Lower lobe of right lung (tissue), 2 donors: ENCODE measurements at regions not wholly inside any gene's neighbourhood (a gene's known extent, or its start where the extent isn't known, plus 50 kb on each side); places are given as distances from the start of the nearest gene placed in this dataset.

Source experiments
- ATAC-seq, 2 donors: fragments of 200-7000 bp; cut with Tn5 transposase; one replicate each; pipeline ENCODE4 v1.9.1; 2020 to 2022; ENCODE audit warnings: mild to moderate bottlenecking in 2 of 2, moderate library complexity in 2 of 2
- DNase-seq: peaks from one replicate; pipeline ENCODE4 v3.0.0-alpha.2; 2020
- H3K27ac ChIP-seq: fragments of 200-600 bp; one replicate; pipeline ENCODE4 v1.8.0; 2022
- H3K27me3 ChIP-seq: fragments of 200-600 bp; one replicate; pipeline ENCODE4 v1.8.0; 2022; ENCODE audit warnings: low read depth
- H3K36me3 ChIP-seq: fragments of 200-600 bp; one replicate; pipeline ENCODE4 v1.8.0; 2022; ENCODE audit warnings: mild to moderate bottlenecking
- H3K4me1 ChIP-seq: fragments of 200-600 bp; one replicate; pipeline ENCODE4 v1.8.0; 2022
- H3K4me3 ChIP-seq: fragments of 200-600 bp; one replicate; pipeline ENCODE4 v1.8.0; 2022; ENCODE audit warnings: mild to moderate bottlenecking
- H3K9me3 ChIP-seq: fragments of 200-600 bp; one replicate; pipeline ENCODE4 v1.8.0; 2022
- intact Hi-C: fragments of 100-400 bp; cut with DNase I; formaldehyde crosslinking; loops from one replicate; pipeline ENCODE4 v1.11.0; 2022
- TF ChIP-seq, protein P1 (sequence below): fragments of 200-600 bp; IDR thresholded peaks from one replicate; pipeline ENCODE4 v1.8.0; 2022; ENCODE audit warnings: antibody characterized with exemption, mild to moderate bottlenecking
- donor health status: DM: no; HTN: yes; CAD: no; lungs with severe emphysema.

DNA sequence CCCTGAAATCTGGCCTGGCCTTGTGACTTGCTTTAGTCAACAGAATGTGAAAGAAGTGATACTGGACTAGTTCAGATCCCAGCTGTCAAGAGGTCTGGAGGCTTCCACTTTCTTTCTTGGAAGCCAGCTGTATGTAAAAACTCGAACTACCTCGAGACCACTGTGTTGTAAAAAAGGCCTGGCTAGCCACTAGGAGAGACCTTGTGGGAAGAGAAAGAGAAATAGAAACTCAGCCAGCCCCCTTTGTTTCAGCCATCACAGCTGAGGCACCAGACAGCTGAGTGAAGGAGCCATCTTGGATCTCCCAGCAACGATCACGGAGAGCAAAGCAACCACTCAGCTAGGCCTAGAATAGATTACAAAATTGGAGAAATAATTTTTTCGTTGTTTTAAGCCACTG is 324.9 kb upstream of the TCF4 start:
- Histone ChIP-seq H3K4me3 (no peak overlapping the region), H3K36me3 (no peaks in the 10 kb centered on the region), H3K27ac (no peak overlapping the region), H3K27me3 (no peaks in the 10 kb centered on the region), H3K9me3 (no peaks in the 10 kb centered on the region), H3K4me1 (no peaks in the 10 kb centered on the region)
- DNase-seq, result no peak
- TF ChIP-seq, protein P1, sequence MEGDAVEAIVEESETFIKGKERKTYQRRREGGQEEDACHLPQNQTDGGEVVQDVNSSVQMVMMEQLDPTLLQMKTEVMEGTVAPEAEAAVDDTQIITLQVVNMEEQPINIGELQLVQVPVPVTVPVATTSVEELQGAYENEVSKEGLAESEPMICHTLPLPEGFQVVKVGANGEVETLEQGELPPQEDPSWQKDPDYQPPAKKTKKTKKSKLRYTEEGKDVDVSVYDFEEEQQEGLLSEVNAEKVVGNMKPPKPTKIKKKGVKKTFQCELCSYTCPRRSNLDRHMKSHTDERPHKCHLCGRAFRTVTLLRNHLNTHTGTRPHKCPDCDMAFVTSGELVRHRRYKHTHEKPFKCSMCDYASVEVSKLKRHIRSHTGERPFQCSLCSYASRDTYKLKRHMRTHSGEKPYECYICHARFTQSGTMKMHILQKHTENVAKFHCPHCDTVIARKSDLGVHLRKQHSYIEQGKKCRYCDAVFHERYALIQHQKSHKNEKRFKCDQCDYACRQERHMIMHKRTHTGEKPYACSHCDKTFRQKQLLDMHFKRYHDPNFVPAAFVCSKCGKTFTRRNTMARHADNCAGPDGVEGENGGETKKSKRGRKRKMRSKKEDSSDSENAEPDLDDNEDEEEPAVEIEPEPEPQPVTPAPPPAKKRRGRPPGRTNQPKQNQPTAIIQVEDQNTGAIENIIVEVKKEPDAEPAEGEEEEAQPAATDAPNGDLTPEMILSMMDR, result no peak
- ATAC-seq, result no peak
- intact Hi-C loops, result no loop called here

DNA sequence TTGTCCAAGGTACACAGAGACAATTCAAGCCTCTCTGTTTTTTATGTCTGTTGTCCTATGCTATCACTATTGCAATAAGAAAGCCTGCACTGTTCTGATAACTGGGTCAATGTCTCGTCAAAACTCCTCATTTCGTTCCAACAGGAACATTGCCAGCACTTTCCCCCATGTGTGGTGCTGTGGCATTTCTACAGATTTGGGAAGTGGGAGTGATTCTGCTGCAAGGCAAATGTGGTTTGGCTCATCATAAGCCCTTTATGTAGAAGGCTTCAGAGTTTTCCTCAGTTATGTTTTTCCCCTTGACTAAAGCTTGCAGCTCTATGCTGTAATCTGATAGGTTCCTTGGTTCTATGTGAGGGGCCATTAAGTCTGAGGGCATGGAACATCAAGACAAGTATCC is 324.1 kb upstream of the TCF4 start:
- H3K27ac ChIP-seq, result no peak overlapping the region
- intact Hi-C loops, result no loop called here
- H3K4me1 ChIP-seq, result no peaks in the 10 kb centered on the region
- H3K4me3 ChIP-seq, result no peak overlapping the region
- DNase-seq (no peak), ATAC-seq (no peak)
- no peaks in the 10 kb centered on the region for H3K27me3 ChIP-seq
- H3K9me3 ChIP-seq, result no peaks in the 10 kb centered on the region
- TF ChIP-seq, protein P1, result no peak
- no peaks in the 10 kb centered on the region for H3K36me3 ChIP-seq

DNA sequence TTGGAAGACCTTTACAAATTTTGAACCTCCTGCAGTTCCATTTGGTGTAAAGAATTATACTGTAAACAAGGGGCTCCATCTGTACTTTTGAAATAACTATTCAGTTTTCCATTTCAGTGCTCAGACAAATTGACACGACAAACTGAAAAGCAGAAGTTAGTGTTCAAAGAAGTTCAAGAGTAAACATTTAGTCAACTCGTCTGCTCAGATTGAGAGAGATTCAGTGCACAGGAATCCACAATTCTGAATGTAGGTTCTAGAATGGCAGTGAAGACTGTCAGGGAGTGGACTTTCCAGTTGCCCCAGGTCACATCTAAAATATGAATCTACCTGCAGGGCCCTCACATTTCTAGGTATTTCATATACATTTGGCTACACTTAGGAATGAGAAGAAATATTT is 322.3 kb upstream of the TCF4 start:
- ATAC-seq (no peak), DNase-seq (no peak)
- Histone ChIP-seq H3K9me3 (no peaks in the 10 kb centered on the region), H3K4me3 (no peak overlapping the region), H3K27me3 (no peaks in the 10 kb centered on the region), H3K4me1 (no peaks in the 10 kb centered on the region), H3K36me3 (no peaks in the 10 kb centered on the region), H3K27ac (no peak overlapping the region)
- TF ChIP-seq, protein P1, result no peak
- intact Hi-C loops, result no loop called here

DNA sequence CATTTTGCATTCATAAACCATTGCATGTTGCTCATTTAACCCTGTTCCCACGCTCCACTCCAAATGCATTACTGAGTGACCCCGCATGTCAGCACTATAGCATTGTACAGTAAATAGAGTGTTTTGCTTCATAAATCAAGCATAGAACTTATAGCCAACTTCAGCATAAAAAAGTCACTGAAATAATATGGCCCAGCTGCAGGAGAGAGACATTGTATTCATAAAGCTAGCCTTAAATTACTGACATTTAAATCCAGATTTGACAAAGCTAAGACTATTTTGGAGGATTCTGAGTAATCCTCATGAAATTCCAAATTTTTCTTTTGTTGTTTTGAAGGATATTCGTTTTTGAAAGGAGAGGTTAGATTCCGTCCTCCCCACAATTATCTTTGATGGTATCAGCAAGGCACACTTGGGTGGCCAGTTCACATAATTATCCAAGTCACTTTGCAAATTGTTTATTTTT is 320.9 kb upstream of the TCF4 start:
- TF ChIP-seq, protein P1, result no peak
- Histone ChIP-seq H3K27ac (no peak overlapping the region), H3K27me3 (no peaks in the 10 kb centered on the region), H3K9me3 (no peaks in the 10 kb centered on the region), H3K4me3 (no peak overlapping the region), H3K36me3 (no peaks in the 10 kb centered on the region), H3K4me1 (no peaks in the 10 kb centered on the region)
- intact Hi-C loops, result no loop called here
- no peak for DNase-seq
- no peak for ATAC-seq

DNA sequence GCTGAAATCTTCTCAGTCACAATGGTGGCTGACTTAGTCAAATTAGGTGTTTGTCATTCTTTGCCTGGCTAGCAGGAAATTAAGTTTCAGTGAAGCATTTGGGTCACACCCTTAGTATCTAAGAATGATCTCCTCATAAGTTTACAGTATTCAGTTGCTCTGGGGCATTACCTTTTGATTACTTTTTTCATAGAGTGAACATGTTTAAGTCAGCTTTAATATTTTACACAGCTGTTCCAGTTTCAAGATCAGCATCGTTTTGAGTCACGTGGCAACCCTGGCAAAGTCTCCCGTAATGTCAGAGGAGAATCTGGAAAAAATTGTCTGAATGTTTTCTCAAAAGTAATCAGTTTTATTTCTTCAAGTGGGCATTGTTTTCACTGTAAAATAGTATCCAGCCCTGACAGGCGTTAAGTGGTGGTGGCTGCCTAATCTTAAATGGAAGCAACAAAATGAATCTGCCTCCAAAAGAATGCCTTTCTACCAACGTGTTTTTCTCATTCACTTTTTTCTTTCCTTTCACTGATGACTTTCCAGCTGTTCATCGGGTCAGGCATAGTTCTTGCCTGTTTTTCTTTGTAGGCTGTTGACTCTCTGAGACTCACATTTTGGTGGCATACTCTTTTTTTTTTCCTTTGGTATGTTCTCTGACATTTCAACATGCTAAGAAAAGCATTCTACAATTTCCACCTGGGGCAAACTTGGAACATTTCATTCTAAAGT is 319.6 kb upstream of the TCF4 start:
- TF ChIP-seq, protein P1, result no peak
- Histone ChIP-seq H3K27ac (no peak overlapping the region), H3K27me3 (no peaks in the 10 kb centered on the region)

More for the DNA sequence above, 319.6 kb upstream of the TCF4 start:
- H3K9me3 ChIP-seq, result no peaks in the 10 kb centered on the region
- DNase-seq, result no peak
- no peaks in the 10 kb centered on the region for H3K4me1 ChIP-seq
- intact Hi-C loops, result no loop called here
- no peak overlapping the region for H3K4me3 ChIP-seq
- no peak for ATAC-seq
- no peaks in the 10 kb centered on the region for H3K36me3 ChIP-seq
